CD4-positive, alpha-beta T cell treated with Interleukin-15 for 1 hour (primary cell): ENCODE measurements at regions not wholly inside any gene's neighbourhood (a gene's known extent, or its start where the extent isn't known, plus 50 kb on each side); places are given as distances from the start of the nearest gene placed in this dataset.
"Not testable (repeated sequence)": the region's sequence is repeated elsewhere in the genome, so short reads cannot be mapped to it uniquely, and the experiment has no call there.

Source experiments
- DNase-seq: peaks from one replicate; pipeline ENCODE4 v3.0.0-alpha.2; 2020

DNA sequence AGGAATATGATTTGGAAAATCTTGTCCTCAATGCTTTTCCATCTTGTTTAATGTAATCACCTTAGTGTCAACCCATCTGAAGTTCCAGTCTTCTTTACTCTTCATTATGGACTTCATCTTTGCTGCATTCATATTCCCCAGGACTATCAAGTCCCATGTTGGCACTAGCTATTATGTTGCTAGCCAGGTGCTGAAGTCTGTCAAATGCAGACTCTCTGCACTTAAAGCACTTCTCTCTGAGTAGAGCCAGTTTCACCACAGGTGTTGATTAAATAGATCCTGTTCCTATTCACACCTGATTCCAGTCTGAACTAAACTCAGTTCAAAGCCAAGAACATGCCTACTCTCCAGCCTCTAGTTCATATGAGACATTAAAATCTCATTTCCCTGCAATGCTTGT lies 75.0 kb upstream of the PKN2 start:
- no peak for DNase-seq

DNA sequence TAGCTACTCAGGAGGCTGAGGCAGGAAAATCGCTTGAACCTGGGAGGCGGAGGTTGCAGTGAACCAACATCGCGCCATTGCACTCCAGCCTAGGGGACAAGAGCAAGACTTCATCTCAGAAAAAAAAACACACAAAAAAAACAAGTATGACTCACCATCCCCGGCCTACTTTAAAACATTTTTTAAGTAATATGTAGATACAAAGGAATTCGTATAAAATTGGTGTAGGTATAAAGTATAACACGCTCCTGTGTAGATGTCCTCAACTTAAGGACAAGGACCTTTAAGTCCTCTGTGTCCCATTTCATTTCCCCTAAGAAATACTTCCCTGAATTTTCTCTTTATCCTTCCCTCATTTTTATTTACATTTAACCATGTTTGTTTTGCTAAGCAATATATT lies 73.4 kb upstream of the PKN2 start:
- no peak for DNase-seq

DNA sequence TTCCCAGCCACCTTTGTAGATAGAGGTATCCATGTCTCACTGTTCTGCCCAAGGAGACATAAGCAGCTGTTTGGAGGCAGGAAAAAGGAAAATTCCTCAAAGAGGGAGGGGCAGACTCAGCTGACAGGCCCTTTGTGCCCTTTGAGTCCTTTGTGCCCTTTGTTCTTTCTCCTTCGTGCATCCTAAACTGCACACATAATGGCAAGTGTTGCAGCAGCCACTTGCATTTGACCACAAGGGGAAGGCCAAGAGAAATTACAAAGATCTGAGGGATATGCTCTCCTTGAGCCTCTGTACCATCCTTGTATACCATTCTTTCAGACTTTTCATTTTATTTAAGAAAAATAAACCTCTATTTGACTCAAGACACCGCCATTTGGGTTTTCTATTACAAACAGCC lies 71.8 kb upstream of the PKN2 start:
- no peak for DNase-seq

DNA sequence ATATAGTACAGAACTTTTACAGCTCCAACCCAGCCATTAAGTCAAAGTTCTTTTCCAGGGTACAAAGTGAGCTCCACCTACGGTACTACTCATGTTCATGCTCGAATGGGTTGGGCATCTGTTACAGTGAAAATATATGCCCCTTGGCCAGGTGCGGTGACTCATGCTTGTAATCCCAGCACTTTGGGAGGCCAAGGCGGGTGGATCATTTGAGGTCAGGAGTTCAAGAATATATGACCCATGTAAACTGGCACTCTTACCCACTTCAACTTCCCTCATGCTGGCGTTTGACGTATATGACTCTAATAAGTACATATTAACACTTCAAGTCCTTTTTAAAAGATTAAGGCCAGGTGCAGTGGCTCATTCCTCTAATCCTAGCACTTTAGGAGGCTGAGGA lies 71.3 kb upstream of the PKN2 start:
- DNase-seq = no peak

DNA sequence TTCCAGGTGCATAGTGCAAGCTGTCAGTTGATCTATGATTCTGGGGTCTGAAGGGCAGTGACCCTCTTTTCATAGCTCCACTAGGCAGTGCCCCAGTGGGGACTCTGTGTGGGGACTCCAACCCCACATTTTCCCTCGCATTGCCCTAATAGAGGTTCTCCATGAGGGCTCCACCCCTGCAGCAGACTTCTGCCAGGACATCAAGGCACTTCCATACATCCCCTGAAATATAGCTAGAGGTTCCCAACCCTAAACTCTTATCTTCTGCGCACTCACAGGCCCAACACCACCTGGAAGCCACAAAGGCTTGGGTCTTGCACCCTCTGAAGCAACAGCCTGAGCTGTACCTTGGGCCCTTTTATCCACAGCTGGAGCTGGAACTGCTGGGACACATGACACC lies 65.7 kb upstream of the PKN2 start:
- no peak for DNase-seq

DNA sequence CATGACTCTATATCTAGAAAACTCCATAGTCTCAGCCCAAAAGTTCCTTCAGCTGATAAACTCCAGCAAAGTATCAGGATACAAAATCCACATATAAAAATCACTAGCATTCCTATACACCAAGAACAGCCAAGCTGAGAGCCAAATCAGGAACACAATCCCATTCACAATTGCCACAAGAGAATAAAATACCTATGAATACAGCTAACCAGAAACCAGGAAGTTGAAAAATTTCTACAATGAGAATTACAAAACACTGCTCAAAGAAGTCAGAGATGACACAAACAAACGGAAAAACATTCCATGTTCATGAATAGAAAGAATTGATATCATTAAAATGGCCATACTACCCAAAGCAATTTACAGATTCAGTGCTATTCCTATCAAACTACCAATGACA lies 61.0 kb upstream of the PKN2 start:
- DNase-seq = not testable (repeated sequence)
